ENCODE measurements at regions not wholly inside any gene's neighbourhood (a gene's known extent, or its start where the extent isn't known, plus 50 kb on each side); places are given as distances from the start of the nearest gene placed in this dataset.

DNA sequence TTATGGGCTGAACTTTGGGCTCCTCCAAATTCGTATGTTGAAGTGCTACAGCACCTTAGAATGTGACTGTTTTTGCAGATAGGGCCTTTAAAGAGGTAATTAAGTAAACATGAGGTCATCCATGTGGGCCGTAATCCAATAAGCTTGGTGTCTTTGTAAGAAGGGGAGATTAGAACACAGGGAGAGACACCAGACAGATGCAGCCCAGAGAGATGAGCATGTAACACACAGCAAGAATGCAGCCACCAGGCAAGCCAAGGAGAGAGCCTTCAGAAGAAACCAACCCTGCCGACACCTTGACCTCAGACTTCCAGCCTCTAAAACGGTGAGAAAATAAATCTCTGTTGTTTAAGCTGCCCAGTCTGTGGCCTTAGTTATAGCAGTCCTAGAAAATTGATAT lies 74.3 kb downstream of the HRH4 start:
- Histone ChIP-seq H3K4me2 (ENCODE audit: insufficient read depth in 1 of 2, low read depth in 2 of 2, low read length in 2 of 2) (no peak overlapping the region), H4K20me1 (replicated peaks in 1 of 2; ENCODE audit: control insufficient read depth in 1 of 2, insufficient read depth in 2 of 2, low read length in 2 of 2) (no peaks in the 10 kb centered on the region), H2BK12ac (ENCODE audit: low read depth, low read length) (no peak overlapping the region), H2BK120ac (replicated peaks; ENCODE audit: low read depth, low read length) (no peak overlapping the region), H2BK5ac (ENCODE audit: low read depth, low read length) (no peak overlapping the region), H3K14ac (ENCODE audit: insufficient read length) (no peak overlapping the region), H3K36me3 (ENCODE audit: control insufficient read depth in 2 of 4, insufficient read depth in 4 of 4, low read length in 3 of 4) (no peaks in the 10 kb centered on the region), H3K18ac (ENCODE audit: extremely low read depth, low read length) (no peak overlapping the region), H3K9me3 (ENCODE audit: insufficient read depth in 2 of 2, low read depth in 1 of 2, low read length in 1 of 2) (no peaks in the 10 kb centered on the region), H2AK5ac (ENCODE audit: low read depth, low read length) (no peak overlapping the region), H3K9ac (replicated peaks in 1 of 4; ENCODE audit: extremely low read depth in 1 of 4, low read depth in 3 of 4, low read length in 3 of 4) (no peak overlapping the region), H3K4me1 (replicated peaks in 1 of 4; ENCODE audit: control insufficient read depth in 3 of 4, insufficient read depth in 4 of 4, low read length in 3 of 4) (no peaks in the 10 kb centered on the region), H3K27ac (ENCODE audit: low read depth, low read length) (no peak overlapping the region), H3K79me2 (ENCODE audit: control insufficient read depth in 1 of 2, insufficient read depth in 2 of 2, low read length in 2 of 2) (no peaks in the 10 kb centered on the region), H4K91ac (replicated peaks; ENCODE audit: insufficient read length, low read length) (no peak overlapping the region), H3K56ac (replicated peaks; ENCODE audit: insufficient read length, low read depth, low read length) (no peak overlapping the region), H3K23ac (ENCODE audit: insufficient read length) (no peak overlapping the region), H2AFZ (ENCODE audit: low read length) (no peak overlapping the region), H4K8ac (ENCODE audit: extremely low read depth, insufficient read depth, low read length) (no peak overlapping the region; the same call in 1 of the 2 replicates), H3K4me3 (ENCODE audit: extremely low read depth in 1 of 4, insufficient read depth in 2 of 4, low read depth in 3 of 4, low read length in 4 of 4) (no peak overlapping the region), H2BK20ac (ENCODE audit: low read length) (no peak overlapping the region), H2BK15ac (ENCODE audit: low read length) (no peak overlapping the region), H3K23me2 (ENCODE audit: low read depth, low read length) (no peaks in the 10 kb centered on the region), H3K79me1 (ENCODE audit: low read depth, low read length) (no peaks in the 10 kb centered on the region), H4K5ac (ENCODE audit: insufficient read length, low read depth, low read length) (no peak overlapping the region), H3K27me3 (replicated peaks in 1 of 4; ENCODE audit: control insufficient read depth in 3 of 4, extremely low read depth in 1 of 4, insufficient read depth in 3 of 4, low read length in 3 of 4) (no peaks in the 10 kb centered on the region), H3K4ac (replicated peaks; ENCODE audit: insufficient read length, low read depth, low read length) (no peak overlapping the region)
- DNase-seq (ENCODE audit: low read depth in 1 of 2, low spot score in 2 of 2) (no peak), FAIRE-seq (no peak)
- no peak for TF ChIP-seq RXRA (IDR thresholded peaks at IDR 0.05; ENCODE audit: insufficient read depth, low read depth, low read length)
- no peak for TF ChIP-seq TAF1 (IDR thresholded peaks at IDR 0.05; ENCODE audit: low read depth, low read length)
- no peak for TF ChIP-seq JUN (IDR thresholded peaks at IDR 0.05; ENCODE audit: low read depth, low read length)
- no peak for TF ChIP-seq EP300 (IDR thresholded peaks at IDR 0.05; ENCODE audit: borderline replicate concordance in 1 of 2, low read depth in 2 of 2, low read length in 2 of 2)
- no peak for TF ChIP-seq SIRT6 (IDR thresholded peaks at IDR 0.05; ENCODE audit: low read length)
- CTCF ChIA-PET (ENCODE audit: partially characterized antibody) = interaction anchor here (2.3 kb wide), 1 partner anchor 9 kb away, joined by 6 read pairs; no protein-coding TSS in a partner anchor
- POLR2A ChIA-PET (ENCODE audit: partially characterized antibody) = no interaction called here
- 79% methylated on average over 4 of the region's 4 CpGs; no CpG with 5 or more reads in 1 of the 2 experiments for WGBS, 2 experiments (ENCODE audit: extremely low coverage in 1 of 2, insufficient coverage in 1 of 2, insufficient read length in 1 of 2, insufficient replicate concordance in 2 of 2, low coverage in 1 of 2, low lambda C conversion rate in 2 of 2, missing lambda C conversion rate in 1 of 2)
